Vagina (tissue), 2 donors: ENCODE measurements at regions not wholly inside any gene's neighbourhood (a gene's known extent, or its start where the extent isn't known, plus 50 kb on each side); places are given as distances from the start of the nearest gene placed in this dataset.
"Not testable (repeated sequence)": the region's sequence is repeated elsewhere in the genome, so short reads cannot be mapped to it uniquely, and the experiment has no call there.

Experiments
- DNase-seq, 2 donors: peaks; one replicate each; pipeline ENCODE4 v3.0.0-alpha.2; 2017; ENCODE audit errors: extremely low spot score in 2 of 2
- H3K27ac ChIP-seq: fragments of 200-600 bp; sonication (generic); one replicate; pipeline ENCODE4 v1.5.1; 2019
- H3K27me3 ChIP-seq: fragments of 200-600 bp; sonication (generic); one replicate; pipeline ENCODE4 v1.5.1; 2019
- H3K36me3 ChIP-seq, 2 donors: fragments of 200-600 bp; sonication (generic); one replicate each; pipeline ENCODE4 v1.5.1; 2017 to 2019
- H3K4me1 ChIP-seq: fragments of 200-600 bp; sonication (generic); one replicate; pipeline ENCODE4 v1.5.1; 2019
- H3K4me3 ChIP-seq, 2 donors: fragments of 200-600 bp; sonication (generic); 1 replicate in 1 of 2; 2 replicates in 1 of 2; pipeline ENCODE4 v1.5.1; 2016 to 2019
- H3K9me3 ChIP-seq: fragments of 200-600 bp; sonication (generic); one replicate; pipeline ENCODE4 v1.5.1; 2019
- POLR2A ChIP-seq, 2 donors: fragments of 450-650 bp; IDR thresholded peaks; one replicate each; pipeline ENCODE4 v1.6.1; 2017; ENCODE audit warnings: antibody characterized with exemption in 2 of 2, mild to moderate bottlenecking in 2 of 2, moderate library complexity in 2 of 2
- POLR2AphosphoS5 ChIP-seq, 2 donors: sonication (generic); formaldehyde crosslinking; IDR thresholded peaks; one replicate each; pipeline ENCODE4 v1.9.0; 2017; ENCODE audit warnings: antibody characterized with exemption in 2 of 2, mild to moderate bottlenecking in 2 of 2, low read depth in 1 of 2; ENCODE audit not compliant: insufficient read depth in 1 of 2
- intact Hi-C: fragments of 100-400 bp; cut with DNase I; formaldehyde crosslinking; loops from one replicate; pipeline ENCODE4 v1.15.1; 2023
- TF ChIP-seq, protein P1 (sequence below), 3 experiments: fragments of 450-650 bp in 2 of 3; fragments of 200-600 bp in 1 of 3; sonication (generic) in 1 of 3; IDR thresholded peaks; one replicate each; pipeline ENCODE4 v1.5.1; 2017 to 2019; ENCODE audit warnings: antibody characterized with exemption in 3 of 3, mild to moderate bottlenecking in 2 of 3, moderate library complexity in 2 of 3

DNA sequence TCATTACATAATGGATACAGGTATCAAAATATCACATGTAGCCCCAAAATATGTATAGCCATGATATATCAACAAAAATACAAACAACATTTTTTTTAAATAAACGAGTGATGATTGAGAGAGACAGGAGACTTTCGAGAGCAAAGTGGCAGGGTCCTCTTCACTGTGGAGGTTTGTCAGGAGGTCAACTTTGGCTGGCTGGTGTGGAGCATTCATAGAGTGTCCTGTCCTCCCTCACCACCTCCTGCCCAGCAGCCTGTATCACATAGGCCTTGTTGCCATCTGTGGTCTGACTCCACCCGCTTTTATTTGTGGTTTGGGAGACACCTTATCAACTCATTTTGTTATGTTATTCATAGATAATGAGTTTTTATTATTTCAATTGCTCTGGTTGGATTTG is 206.9 kb downstream of the SYK start:
- no peak for TF ChIP-seq POLR2A (IDR thresholded peaks at IDR 0.05)
- no peak for TF ChIP-seq POLR2AphosphoS5 (IDR thresholded peaks at IDR 0.05; ENCODE audit: insufficient read depth in 1 of 2, low read depth in 1 of 2)
- TF ChIP-seq, protein P1, sequence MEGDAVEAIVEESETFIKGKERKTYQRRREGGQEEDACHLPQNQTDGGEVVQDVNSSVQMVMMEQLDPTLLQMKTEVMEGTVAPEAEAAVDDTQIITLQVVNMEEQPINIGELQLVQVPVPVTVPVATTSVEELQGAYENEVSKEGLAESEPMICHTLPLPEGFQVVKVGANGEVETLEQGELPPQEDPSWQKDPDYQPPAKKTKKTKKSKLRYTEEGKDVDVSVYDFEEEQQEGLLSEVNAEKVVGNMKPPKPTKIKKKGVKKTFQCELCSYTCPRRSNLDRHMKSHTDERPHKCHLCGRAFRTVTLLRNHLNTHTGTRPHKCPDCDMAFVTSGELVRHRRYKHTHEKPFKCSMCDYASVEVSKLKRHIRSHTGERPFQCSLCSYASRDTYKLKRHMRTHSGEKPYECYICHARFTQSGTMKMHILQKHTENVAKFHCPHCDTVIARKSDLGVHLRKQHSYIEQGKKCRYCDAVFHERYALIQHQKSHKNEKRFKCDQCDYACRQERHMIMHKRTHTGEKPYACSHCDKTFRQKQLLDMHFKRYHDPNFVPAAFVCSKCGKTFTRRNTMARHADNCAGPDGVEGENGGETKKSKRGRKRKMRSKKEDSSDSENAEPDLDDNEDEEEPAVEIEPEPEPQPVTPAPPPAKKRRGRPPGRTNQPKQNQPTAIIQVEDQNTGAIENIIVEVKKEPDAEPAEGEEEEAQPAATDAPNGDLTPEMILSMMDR (IDR thresholded peaks at IDR 0.05), result no peak
- intact Hi-C loops, result no loop called here
- Histone ChIP-seq H3K4me1 (no peaks in the 10 kb centered on the region), H3K27ac (no peak overlapping the region), H3K4me3 (no peak overlapping the region), H3K36me3 (no peaks in the 10 kb centered on the region), H3K9me3 (no peaks in the 10 kb centered on the region), H3K27me3 (no peaks in the 10 kb centered on the region)
- no peak for DNase-seq

DNA sequence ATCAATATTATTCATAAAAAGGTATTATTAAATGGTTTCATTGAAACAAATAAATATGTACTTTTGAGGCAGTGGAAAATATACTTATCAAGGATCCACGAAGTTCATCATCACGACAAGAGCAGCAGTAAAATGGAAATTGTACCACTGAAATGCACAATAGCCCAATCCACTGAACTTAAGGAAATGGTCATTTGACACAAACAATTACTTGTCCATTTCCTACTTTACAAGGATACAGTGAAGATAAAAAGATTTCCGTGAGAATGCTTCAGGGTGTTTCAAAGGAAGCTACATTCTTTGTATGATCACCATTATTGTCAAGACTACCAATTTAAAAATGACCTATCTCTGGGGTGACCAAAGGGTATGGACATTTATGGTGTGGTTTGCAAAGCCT is 210.3 kb downstream of the SYK start:
- DNase-seq, result no peak
- TF ChIP-seq POLR2A (IDR thresholded peaks at IDR 0.05) (no peak), POLR2AphosphoS5 (IDR thresholded peaks at IDR 0.05; ENCODE audit: insufficient read depth in 1 of 2, low read depth in 1 of 2) (no peak)
- TF ChIP-seq, protein P1 (IDR thresholded peaks at IDR 0.05), result no peak
- H3K27me3 ChIP-seq, result no peaks in the 10 kb centered on the region
- H3K36me3 ChIP-seq, result no peaks in the 10 kb centered on the region
- H3K4me1 ChIP-seq, result no peaks in the 10 kb centered on the region
- no peak overlapping the region for H3K27ac ChIP-seq
- intact Hi-C loops, result no loop called here
- H3K4me3 ChIP-seq, result no peak overlapping the region
- H3K9me3 ChIP-seq, result no peaks in the 10 kb centered on the region

DNA sequence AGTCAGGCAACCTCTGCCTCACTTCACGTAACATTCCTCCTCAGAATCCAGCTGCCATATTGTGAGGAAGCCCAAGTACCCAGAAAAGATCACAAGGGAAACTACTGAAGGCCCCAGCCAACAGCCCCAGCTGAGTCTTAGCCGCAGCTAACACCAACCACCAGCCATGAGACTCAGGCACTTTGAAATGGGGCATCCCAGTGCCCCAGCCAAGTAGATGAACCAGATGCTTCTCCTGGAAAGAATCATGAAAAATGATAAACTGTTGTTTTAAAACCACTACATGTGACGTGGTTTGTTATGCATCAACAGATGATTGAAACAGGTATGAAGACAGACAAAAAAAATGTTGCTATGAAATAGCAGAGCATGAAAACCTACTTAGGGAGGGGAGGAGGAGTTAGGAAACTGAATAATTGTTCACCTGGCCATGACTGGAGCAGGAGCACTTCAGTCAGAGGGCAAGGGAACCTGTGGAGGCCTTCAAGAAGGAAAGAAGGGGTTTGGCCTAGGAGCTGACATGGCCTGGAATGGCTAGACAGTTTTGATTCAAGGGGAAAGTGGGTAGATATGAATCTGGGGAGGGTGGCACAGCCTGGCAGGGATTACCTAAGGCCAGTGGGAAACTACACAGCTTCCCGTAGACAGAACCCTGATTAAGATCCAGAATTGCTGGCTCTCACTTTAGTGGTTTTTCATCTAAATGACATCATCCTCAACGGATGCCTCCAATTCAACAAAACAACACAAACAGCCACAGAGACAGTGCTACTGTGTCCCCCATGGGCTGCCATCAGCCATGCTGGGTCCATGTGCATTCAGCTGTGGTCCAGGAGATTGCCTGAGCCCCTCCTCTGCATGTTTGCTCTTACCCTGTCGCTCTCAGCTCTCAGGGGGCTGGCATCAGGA is 211.6 kb downstream of the SYK start:
- Histone ChIP-seq H3K36me3 (no peaks in the 10 kb centered on the region), H3K4me3 (no peak overlapping the region), H3K4me1 (no peaks in the 10 kb centered on the region), H3K27ac (no peak overlapping the region), H3K9me3 (no peaks in the 10 kb centered on the region), H3K27me3 (no peaks in the 10 kb centered on the region)
- intact Hi-C loops, result no loop called here
- TF ChIP-seq, protein P1 (IDR thresholded peaks at IDR 0.05), result no peak
- TF ChIP-seq POLR2AphosphoS5 (IDR thresholded peaks at IDR 0.05; ENCODE audit: insufficient read depth in 1 of 2, low read depth in 1 of 2) (no peak), POLR2A (IDR thresholded peaks at IDR 0.05) (no peak)
- DNase-seq, result no peak

DNA sequence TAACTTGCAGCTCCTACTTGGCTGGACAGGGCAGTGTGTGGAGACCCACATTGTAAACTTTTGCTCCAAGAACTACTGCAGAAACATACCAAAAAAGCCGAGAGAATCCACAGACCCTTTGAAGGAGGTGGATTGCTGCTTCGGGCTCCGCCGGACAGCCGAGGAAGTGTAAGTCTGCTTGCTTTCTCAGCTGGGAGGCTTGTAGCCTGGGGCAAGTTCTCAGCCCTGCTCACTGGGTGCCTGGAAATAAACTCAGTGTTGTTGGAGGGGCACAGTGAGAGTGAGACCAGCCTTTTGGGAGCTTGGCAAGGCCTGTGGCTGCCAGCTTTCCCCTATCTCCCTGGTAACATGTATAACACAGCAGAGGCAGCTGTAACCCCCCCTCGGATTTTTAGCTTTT is 215.6 kb downstream of the SYK start:
- H3K27ac ChIP-seq, result no peak overlapping the region
- H3K9me3 ChIP-seq, result no peaks in the 10 kb centered on the region
- no peaks in the 10 kb centered on the region for H3K36me3 ChIP-seq
- intact Hi-C loops, result no loop called here
- H3K4me3 ChIP-seq, result no peak overlapping the region
- no peaks in the 10 kb centered on the region for H3K4me1 ChIP-seq
- no peaks in the 10 kb centered on the region for H3K27me3 ChIP-seq
- no peak for TF ChIP-seq POLR2A (IDR thresholded peaks at IDR 0.05)
- TF ChIP-seq, protein P1 (IDR thresholded peaks at IDR 0.05), result no peak
- TF ChIP-seq POLR2AphosphoS5 (IDR thresholded peaks at IDR 0.05; ENCODE audit: insufficient read depth in 1 of 2, low read depth in 1 of 2), result no peak
- peak in 1 of 2 donors; percentile 40 for DNase-seq

DNA sequence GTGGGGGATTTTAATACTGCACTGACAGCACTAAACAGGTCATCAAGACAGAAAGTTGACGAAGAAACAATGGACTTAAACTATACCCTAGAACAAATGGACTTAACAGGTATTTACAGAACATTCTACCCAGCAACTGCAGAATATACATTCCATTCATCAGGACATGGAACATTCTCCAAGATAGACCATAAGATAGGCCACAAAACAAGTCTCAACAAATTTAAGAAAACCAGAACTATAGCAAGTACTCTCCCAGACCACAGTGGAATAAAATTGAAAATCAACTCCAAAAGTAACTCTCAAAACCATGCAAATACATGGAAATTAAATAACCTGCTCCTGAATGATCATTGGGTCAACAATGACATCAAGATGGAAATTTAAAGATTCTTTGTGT is 218.3 kb downstream of the SYK start:
- H3K4me3 ChIP-seq, intact Hi-C loops, H3K9me3 ChIP-seq, H3K27me3 ChIP-seq, DNase-seq, H3K36me3 ChIP-seq, H3K4me1 ChIP-seq, H3K27ac ChIP-seq: not testable (repeated sequence)

DNA sequence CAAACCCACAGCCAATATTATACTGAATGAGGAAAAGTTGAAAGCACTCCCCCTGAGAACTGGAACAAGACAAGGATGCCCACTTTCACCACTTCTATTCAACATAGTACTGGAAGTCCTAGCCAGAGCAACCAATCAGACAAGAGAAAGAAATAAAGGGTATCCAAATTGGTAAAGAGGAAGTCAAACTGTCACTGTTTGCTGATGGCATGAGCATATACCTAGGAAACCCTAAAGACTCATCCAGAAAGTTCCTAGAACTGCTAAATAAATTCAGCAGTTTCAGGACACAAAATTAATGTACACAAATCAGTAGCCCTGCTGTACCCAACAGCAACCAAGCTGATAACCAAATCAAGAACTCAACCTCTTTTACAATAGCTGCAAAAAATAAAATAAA is 220.0 kb downstream of the SYK start:
- H3K27me3 ChIP-seq, H3K4me1 ChIP-seq, H3K27ac ChIP-seq, H3K36me3 ChIP-seq, H3K9me3 ChIP-seq, intact Hi-C loops, H3K4me3 ChIP-seq, DNase-seq: not testable (repeated sequence)
